HG03457 (cell line): ENCODE measurements at regions not wholly inside any gene's neighbourhood (a gene's known extent, or its start where the extent isn't known, plus 50 kb on each side); places are given as distances from the start of the nearest gene placed in this dataset.
"Not testable (repeated sequence)": the region's sequence is repeated elsewhere in the genome, so short reads cannot be mapped to it uniquely, and the experiment has no call there.

Source experiments
- ATAC-seq: cut with Tn5 transposase; IDR thresholded peaks from one replicate; pipeline ENCODE4 v1.9.1; 2021; ENCODE audit warnings: moderate number of reproducible peaks; ENCODE audit not compliant: unreplicated experiment

DNA sequence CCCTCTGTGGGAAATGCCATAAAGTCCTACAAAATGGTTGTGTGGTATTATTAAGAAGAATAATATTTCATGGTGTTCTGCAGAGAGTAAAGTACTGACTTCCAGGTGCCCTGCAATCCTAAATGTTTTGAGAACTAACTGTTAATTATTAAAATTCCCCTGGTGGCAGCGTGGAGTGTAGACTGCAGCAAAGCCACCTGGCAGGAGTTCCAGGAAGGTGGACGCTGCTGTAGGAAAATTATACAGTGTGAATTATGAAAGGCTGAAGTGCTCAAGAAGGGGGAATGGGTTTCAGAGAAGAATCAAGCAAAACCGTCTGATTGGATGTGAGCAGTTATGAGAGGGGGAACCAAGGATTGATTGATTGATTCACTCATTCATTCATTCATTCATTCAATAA is 572.4 kb upstream of the PPP2R3A start:
- ATAC-seq = no peak

DNA sequence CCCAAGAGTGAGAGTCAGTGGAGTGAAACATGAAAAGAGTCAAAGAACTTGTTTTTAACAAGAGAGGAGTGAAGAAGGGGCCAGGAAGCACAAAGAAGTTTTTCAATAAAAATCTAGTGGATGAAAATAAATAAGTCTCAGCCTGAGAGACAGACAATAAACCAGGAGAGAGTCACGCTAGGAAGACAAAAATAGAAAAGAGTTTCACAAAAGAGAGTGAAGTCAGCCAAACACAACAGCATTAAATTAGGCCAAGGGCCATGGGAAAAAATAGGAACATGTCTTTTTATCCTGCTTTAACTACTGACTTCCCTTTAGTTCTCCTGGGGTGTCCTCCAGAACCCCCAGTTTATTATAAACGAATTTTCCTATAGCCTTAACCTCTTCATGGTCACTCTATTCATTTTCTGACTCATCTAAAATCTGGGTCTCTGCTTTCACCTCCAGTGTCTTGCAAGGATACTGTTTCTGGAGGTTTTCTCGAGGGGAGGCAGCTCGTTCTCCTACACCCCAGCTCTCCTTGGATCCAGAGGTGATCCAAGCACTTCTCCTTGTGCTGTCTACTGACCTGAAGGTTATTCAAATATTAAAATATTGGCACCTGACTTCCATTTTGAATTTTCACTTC is 571.5 kb upstream of the PPP2R3A start:
- no peak for ATAC-seq

DNA sequence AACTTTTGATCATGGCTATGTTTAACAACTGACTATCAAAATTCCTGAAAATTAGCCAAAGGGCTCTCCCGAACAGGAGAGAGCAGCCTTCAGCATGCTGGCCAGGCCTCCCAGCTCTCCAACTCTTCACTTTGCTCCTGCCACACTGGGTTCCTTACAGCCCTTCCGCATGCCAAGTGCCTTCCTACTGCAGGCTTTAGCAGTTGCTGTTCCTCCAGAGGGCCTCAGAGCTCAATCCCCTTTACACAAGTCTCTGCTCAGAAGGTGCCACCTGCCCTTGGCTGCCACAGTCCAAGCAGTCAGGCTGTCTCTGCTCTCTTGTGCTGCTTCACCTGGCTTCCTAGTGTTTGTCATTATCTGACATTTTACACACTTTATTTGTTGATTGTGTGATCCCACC is 553.1 kb upstream of the PPP2R3A start:
- ATAC-seq = no peak

DNA sequence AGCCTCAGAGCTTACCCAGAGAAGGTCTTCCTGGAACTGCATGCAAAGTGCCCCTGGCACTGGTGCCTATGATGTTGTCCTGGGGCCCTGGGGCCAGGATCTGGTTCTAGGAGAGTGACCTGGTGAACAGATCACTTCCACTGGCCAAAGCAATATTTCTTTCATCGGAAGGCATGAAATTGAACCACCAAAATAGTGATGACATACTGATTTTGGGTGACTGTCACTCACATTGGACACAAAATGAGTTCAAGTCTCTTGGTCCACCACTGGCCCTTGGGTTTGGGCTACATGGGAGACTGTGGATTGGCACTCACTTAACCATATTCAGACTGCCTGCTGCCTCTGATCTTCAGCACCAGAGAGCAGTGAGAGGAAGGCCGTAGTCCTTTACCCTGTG is 549.3 kb upstream of the PPP2R3A start:
- ATAC-seq = no peak

DNA sequence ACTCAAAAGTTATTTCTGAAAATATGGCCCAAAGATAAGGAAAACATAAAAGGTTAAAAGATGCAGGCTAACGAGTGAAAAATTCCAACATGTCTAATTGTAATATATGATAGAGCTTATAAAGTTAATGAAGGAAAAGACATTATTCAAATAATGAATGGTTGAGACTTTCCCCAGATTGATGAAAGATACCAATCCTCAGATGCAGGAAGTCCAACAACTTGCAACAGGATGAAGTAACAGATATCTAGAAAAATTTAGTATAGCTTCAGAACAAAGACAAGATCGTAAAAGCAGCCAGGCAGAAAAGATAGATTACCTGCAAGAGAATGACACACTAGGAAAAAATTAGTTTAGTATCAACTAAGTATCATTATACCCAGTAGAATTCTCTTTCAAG is 546.4 kb upstream of the PPP2R3A start:
- ATAC-seq = no peak

DNA sequence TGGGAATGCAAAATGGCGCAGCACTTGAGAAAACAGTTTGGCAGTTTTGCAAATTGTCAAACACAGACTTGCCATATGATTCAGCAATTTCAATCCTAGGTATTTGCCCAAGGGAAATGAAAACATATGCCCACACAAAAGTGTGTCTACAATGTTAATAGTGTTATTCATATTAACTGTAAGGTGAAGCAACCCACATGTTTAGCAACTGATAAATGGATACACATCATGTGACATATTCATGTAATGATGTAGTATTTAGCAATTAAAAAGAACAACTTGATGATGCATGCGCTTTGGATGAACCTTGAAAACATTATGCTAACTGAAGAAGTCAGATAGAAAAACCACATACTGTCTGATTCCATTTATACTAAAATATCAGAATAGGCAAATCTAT is 539.0 kb upstream of the PPP2R3A start:
- no peak for ATAC-seq

DNA sequence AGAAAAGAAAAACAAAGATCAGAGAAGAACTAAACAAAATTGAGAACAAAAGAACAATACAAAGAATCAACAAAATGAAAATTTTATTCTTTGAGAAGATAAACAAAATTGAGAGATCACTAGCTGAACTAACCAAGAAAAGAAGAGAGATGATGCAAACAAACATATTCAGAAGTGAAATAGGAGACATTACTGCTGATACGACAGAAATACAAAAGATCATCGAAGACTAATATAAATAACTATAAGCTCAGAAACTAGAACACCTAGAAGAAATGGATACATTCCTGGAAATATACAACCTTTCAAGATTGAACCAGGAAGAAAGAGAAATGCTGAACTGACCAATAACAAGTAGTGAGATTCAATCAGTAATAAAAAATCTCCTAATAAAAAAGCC is 533.1 kb upstream of the PPP2R3A start:
- no peak for ATAC-seq

DNA sequence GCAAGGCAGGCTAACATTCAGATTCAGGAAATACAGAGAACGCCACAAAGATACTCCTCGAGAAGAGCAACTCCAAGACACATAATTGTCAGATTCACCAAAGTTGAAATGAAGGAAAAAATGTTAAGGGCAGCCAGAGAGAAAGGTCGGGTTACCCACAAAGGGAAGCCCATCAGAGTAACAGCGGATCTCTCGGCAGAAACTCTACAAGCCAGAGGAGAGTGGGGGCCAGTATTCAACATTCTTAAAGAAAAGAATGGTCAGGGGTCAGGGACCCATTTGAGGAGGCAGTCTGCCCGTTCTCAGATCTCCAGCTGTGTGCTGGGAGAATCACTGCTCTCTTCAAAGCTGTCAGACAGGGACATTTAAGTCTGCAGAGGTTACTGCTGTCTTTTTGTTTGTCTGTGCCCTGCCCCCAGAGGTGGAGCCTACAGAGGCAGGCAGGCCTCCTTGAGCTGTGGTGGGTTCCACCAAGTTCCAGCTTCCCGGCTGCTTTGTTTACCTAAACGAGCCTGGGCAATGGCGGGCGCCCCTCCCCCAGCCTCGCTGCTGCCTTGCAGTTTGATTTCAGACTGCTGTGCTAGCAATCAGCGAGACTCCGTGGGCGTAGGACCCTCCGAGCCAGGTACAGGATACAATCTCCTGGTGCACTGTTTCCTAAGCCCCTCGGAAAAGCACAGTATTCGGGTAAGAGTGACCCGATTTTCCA is 526.5 kb upstream of the PPP2R3A start:
- not testable (repeated sequence) for ATAC-seq

DNA sequence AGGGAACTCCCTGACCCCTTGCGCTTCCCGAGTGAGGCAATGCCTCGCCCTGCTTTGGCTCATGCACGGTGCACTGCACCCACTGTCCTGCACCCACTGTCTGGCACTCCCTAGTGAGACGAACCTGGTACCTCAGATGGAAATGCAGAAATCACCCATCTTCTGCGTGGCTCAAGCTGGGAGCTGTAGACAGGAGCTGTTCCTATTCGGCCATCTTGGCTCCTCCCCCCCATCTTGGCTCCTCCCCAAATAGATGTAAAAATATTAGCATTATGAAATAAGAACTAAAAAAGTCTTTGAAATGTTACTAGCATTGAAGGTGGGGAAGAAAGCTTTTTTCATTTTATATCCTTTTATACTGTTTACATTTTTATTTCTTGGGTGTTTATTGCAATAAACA is 525.9 kb upstream of the PPP2R3A start:
- not testable (repeated sequence) for ATAC-seq

DNA sequence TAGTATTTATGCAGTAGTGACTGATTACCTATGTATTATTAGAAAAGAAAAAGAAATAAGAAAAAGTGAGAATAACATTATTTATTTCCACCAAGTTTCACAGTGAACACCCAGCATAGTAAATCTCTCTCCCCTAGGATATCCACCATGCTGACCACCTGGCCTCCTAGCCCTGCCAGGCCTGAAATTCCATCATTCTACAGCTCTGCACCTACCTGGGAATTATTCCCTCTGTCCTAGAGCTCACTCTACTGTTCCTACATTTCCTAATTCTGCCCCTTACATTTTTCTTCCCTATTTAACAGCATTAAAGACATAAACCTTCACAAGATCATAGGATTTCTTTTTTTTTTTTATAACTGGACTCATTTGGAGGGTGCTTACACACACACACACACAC is 525.3 kb upstream of the PPP2R3A start:
- no peak for ATAC-seq

DNA sequence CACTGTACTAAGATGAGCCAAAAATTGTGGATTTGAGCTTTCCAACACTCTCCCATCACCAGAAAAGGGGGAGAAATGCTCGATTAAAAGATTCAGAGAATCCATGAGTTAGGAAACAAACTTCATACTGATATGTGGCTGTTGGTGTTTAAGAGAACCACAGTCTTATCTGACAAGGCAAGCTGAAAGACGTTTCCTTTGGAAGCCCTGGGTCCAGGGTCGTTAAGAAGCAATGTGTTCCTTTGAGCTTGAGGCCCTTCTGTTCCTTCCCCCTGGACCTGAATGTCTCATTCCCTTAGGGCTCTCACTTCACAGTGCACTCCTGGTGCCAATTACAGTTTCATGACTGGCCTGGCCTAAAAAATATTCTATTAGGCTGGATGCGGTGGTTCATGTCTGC is 524.8 kb upstream of the PPP2R3A start:
- ATAC-seq = no peak

DNA sequence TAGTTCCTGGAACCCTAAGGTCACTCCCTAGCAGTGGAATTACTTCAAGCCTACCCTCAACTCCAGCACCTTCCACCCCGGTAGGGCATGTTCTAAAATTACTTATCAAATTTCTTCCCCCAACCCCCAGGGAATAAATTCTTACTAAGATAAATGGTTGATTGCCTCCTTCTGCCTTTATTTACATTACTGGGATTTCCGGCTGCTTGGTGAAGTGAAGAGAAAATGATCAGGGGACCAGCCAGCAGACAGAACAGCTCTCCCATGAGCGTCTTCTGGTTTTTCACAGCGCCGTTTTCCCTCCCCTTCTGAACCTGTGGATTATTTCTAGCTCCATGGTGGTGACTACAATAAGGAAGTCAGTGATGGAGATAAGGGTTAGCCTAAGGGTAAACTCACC is 521.5 kb upstream of the PPP2R3A start:
- no peak for ATAC-seq

DNA sequence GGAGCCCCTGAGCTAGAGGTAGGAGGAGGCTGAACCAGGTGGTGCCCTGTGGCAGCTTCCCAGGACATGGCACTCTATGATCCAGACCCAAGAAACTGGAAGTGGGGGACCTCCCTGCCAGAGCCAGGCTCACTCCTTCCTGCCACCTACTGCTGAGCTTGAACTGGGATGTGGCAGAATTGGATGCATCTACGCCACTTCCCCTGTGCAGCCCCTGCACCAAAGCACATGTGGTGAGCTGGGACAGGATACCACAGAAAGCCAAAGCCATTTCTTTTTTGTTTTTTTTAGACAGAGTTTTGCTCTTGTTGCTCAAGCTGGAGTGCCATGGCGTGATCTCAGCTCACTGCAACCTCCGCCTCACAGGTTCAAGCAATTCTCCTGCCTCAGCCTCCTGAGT is 518.0 kb upstream of the PPP2R3A start:
- no peak for ATAC-seq

DNA sequence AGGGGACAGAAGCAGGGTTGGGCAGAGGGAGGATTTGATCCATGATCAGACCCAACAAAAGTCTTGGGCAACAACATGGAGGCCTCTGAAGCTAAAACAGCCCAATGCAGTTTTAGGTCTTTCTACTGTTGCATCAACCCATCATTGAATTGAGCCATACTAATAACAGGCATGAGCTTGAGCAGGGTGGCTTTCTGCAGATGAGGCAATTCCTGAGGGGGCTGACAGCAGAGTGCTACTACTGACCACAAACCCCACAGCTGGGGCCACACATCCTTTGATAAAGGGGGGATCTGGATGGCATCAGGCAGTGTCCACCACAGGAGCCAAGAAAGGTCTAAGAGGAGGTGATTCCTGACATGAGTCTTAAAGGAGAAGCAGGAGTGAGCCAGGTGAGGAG is 517.0 kb upstream of the PPP2R3A start:
- no peak for ATAC-seq

DNA sequence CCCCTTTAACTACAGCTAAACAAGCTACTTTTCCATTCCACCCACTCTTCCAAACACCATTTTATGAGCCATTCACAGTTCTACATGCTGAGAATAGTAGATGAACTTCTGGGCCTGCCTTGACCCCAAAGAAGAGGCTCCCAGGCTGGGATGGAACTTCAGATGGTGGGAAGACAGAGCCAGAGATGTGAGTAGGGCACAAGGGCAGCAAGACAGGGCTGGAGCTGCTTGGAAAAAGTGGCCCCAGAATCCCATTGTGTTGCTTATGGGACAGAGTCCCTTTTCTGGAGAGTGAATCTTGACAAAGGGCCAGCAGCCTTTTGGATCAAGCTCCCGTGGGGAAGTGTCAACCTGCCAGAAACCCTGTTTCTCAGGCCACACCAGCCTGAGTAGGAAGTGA is 516.5 kb upstream of the PPP2R3A start:
- ATAC-seq = no peak

DNA sequence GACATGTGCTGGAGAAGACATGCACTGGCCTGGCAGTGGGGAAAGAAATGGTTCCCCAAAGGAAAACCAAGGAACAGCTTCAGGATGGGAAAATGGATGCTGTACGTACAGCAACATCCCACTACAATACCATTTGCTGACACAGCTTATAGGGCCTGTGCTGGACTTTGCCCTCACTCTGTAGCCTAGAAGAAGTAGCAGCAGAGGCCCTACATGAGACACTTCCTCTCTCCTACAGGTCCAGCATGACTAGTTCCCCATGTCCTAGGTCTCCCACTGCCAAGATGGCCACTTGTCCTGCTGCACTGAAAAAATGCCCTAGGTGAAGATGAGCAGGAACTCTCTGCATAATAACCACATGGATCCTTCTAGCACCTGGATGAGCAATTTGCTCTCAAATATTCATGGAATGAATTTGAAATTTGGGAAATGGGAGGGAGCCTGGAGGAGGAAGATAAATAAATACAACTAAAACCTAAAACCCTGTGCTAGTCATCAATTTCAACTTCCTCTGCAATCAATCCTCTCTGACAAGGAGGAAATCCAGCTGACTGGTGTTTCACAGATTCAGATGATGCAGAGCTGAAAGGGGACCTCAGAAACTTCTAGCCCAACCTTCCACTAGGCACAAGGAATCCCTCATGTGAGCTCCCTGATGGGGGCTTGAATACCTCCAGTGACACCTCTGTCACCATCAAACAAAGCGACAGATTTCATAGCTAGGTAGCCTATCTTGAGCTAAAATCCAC is 514.3 kb upstream of the PPP2R3A start:
- ATAC-seq = no peak

DNA sequence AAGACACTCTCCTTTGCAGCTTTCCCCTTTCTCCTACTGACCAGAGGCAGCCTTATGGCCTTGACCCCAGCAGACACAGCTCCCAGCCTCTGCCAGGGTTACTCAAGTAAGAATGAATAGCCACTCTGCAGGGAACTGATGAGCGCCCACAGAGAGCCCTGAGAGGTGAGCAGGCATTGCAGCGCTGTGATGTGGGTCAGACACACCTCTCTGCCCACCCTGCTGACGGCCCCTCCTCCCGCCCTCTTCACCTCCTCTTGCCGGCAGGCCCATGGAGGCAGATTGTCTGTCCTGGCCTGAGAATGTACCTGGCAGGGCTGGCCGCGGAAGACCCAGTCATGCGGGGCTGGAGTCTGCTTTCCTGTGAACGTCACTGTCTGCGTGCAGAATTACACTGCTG is 512.6 kb upstream of the PPP2R3A start:
- ATAC-seq = no peak

DNA sequence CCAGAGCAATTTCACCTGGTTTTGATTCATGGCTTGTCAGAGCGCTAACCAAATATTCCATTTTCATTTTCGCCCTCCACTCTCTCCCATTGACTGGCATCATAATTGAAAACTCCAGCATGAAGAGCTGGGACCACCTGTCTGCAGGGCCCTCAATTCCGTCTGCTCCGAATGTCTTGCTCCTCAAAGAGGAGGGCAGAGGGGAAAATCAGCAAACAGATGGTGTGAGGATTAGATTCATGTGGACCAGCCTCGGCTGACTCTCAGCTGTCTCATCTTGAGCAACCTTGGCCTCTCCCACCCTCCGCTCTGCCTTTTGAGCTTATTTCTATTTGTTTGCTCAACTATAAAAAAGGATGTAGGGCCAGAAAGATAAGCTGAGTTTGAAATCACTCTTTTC is 512.2 kb upstream of the PPP2R3A start:
- no peak for ATAC-seq

DNA sequence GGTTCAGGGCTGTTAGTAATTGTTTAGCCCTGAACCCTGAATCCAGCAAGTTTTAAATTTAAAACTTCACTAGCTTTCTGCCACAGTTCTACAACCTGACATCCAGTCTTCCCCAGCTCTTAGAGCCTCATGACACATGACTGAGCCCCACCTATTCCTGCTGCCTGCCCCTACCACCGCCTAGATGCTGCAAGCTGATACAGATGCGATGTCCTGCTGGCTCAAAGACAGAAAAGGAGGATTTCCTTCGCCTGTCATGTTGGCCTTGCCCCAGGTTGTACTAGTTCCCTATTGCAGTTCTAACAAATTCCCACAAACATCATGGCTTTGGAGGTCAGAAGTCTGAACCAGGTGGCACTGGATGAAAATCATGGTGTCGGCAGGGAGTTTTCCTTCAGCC is 510.6 kb upstream of the PPP2R3A start:
- ATAC-seq = no peak

DNA sequence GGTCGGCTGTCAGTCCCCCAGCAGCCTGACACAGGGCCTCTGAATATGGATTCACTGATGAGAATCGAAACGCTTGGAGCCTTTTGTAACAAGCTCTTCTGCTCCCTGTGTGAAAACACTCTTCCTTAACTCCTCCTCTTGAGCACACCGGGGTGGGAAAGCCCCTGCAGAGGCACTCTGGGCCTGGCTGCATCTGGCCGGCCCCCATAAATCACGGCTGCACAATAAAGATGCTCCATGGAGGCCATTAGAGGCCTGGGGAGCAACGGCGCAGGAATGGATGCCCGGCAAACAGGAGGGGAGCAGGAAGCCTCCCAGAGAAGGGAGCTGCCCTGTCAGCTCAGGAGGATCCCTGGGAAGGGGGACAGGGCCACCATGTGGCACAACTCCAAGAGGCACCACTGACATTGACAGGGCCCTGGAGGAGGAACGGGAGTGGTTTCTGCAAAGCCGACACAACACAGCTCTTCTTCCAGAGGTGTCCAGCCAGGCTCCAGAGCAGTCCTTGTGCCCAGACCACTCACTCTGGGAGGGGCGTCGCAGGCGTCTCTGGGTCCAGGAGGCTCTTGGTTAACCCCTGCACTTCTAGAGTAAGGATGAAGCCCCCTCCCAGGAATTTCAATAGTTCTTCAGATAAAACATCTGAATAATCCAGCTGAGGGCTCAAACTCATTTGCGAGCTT is 509.3 kb upstream of the PPP2R3A start:
- ATAC-seq = no peak

DNA sequence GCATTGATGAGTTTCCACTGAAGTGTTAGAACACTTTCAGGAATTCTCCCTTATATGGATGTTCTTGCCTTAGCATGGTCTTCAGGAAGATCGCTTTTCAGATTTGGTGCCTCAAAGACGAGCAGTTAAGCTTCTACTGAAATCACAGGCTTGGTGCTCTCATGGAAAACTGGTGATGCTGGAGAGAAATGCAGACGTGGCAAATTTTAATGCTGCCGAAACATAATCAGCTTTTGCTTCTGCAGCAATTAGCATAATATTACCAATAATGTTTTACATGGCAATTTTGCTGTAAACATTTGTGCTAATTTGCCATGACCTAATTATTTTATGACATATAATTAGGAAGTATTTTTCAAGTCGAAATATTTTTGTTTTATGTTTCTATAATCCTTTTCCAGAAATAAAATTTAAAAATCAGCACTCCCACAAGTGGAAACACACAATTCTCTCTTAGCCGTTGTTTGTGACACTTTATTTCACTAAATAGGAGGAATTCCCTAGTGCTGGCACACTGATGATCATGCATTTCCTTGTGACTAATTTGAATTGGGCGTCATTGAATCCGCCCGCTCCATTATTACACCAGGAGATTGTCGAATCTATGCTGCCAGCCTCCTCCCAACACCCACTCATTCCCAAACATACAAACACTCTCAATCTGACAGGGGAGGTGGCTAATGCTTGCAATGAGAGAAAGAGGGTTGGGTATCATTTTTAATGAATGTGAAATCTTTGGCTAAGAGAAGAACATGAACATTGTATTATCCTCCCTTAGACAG is 506.8 kb upstream of the PPP2R3A start:
- ATAC-seq = no peak
